Fibroblast of skin of scalp (primary cell): ENCODE measurements at regions not wholly inside any gene's neighbourhood (a gene's known extent, or its start where the extent isn't known, plus 50 kb on each side); places are given as distances from the start of the nearest gene placed in this dataset.
"Not testable (repeated sequence)": the region's sequence is repeated elsewhere in the genome, so short reads cannot be mapped to it uniquely, and the experiment has no call there.

ENCODE experiments used
- DNase-seq: peaks from one replicate; pipeline ENCODE4 v3.0.0-alpha.2; 2013

DNA sequence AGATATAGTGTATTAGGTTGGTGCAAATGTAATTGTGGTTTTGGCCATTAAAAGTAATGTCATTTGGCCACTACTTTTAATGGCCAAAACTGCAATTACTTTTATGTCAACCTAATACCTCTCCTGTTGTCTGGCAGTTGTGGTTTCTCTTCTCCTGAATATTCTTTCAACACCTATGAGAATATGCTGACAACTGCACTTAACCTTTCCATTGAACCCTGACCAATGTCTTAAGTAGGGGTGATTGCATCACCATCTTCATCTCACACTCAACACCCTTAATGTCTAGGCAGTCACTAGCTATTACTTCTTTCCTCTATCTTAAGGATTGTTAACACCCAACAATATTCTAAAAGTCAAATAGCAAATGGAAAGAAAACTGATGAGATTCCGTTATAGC, 200.5 kb upstream of the HSF2 start:
- DNase-seq: no peak

DNA sequence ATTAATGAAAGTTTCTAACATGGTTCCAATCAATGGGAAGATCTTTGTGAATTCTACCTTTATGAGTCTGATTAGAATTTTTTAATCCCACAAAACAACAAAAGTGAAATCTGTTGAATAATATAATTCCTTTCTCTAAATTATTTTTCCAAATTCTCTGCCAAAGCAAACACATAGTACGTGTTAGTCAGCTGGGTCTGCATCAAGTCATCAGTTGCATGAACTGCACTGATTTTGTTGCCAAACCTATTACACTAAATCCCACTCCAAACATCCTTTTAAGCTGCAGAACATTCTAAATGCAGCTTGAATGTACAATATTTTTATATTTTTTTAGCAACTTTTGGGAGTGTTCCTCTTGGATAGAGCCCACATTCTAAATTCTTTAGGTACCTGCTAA, 199.0 kb upstream of the HSF2 start:
- peak; percentile 24 for DNase-seq

DNA sequence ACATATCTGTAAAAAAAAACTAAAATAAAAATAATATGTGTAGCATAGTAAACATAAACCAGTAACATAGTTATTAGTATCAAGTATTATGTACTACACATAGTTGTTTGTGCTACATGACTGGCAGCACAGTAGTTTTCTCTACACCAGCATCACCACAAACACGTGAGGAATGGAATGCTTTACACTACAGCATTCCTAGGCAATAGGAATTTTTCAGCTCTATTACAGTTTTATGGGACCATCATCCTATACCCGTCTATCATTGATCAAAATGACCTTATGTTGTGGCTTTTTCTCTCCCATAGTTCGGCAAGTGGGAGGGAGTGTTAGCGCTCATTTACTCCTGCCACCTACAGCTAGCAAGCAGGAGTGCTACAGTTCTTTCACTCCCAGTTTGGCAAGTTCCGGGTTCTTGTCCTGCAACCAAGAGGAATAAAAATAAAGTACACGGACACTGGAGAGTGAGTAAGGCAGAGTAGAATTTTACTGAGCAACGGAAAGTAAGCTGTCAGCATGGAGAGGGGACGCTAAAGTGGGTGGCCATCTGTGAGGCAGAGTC, 196.8 kb upstream of the HSF2 start:
- peak; percentile 44 for DNase-seq

DNA sequence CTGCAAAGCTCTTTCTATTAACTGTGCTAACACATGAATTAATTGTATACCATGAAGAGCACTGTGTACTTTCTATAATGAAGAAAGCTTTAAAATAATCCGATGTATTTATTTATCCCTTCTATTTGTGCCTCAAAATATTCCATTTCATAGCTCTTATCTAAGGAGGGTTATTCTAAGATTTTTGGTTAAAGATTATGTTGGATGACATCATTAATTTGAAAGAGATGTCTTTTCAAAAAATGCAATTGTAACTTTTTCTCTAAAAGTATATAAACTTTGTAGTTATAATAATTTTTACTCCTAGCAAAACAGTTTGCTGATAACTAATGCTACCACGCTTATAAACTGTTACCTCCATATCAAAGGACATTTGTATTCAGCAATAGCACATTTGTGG, 192.4 kb upstream of the HSF2 start:
- DNase-seq: no peak

DNA sequence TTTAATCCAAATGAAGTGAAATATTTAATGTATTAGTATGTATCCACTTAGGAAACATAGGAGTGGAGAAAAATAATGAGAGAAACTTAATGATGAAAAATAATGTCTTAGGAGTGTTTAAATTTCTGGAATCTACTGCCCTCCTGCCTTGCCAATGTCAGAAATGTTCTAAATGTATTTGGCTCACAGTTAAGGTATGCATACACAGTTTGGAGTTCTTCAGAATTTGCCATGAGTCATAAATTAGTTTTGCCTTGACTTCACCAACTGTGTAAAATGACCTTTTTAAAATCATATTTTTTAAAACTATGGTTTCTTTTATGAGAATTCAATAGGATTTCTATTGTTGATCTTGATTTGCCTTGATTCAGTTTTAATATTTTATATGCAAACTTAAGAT, 191.7 kb upstream of the HSF2 start:
- DNase-seq: peak; percentile 54

DNA sequence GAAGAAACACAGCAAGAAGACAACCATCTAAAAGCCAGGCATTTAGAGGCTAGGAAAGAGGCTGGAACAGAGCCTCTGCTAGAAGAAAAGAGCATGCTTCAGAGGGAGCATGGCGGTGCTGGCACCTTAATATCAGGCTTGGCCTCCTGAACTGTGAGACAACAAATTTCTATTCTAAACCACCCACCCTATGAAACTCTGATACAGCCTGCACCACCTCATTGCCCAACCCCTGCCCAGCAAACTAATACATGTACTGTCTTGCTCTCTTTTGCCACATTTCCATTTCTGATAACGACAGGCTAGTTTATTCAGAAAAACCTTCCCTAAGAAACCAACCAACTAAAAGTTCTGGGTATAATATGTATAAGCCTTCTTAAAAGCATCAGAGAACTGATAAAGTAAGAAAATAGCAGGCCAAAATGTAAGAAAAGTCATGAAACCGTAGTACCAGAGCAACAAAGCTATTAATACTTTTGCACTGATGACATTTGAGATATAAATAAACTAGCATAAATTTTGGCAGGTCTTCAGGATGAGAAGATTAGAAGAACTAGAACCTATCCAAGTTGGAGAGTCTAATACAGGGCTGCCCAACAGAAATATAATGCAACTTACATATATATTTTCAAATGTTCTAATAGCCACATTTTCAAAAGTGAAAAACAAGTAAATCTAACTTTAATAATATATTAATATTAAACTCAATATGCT, 184.7 kb upstream of the HSF2 start:
- DNase-seq: no peak

DNA sequence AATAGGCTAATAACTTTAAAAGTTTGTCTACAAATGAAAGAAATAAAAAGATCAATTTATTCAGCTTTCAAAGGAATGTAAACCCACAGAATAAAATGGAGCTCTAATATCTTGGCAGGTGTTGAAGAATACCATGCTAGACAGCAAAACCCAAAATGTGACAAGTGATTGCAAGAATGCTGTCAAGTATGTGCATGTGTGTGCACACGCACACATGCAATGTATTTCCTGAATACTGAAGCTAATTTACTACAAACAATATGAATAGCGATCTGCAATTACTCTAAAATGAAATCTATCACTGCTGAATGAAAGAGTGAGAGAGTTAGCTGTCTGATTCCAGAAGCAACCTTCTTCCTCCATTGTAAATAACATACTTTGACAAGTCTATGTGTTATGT, 179.2 kb upstream of the HSF2 start:
- DNase-seq: no peak

DNA sequence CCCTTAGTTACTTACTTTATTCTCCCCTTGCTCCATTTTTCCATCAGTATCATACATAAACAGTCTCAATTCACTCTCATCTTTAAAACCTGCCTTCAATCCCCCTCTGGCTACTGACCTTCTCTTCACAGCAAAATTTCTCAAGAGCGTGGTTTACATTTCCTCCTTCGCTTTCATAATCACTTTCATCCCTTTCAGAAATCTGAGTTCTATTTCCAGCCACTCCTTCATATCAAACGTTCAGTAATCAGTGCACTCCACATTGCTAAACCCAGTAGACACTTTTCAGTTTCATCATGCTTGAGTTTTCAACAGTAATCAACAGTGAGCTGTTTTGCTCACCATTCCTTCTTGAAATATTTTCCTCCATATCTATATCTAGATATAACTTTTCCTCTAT, 176.7 kb upstream of the HSF2 start:
- DNase-seq: no peak

DNA sequence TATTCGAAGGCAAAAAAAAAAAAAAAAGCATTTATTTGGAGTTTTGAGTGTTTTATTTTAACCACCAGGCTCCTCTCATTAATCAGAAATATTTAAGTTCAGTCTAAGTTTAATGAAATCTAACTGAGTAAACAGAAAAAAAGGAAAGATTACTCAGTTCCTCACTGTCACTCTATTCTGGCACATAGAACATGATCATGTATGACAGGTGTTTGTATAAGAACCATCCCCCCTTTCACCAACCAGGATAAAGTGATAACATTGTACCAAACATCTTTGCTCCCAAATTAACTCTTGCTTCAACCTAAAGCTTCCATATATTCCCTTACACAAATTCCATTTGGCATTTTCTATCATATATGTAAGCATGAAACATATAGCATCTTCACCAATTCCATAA, 176.2 kb upstream of the HSF2 start:
- DNase-seq: no peak

DNA sequence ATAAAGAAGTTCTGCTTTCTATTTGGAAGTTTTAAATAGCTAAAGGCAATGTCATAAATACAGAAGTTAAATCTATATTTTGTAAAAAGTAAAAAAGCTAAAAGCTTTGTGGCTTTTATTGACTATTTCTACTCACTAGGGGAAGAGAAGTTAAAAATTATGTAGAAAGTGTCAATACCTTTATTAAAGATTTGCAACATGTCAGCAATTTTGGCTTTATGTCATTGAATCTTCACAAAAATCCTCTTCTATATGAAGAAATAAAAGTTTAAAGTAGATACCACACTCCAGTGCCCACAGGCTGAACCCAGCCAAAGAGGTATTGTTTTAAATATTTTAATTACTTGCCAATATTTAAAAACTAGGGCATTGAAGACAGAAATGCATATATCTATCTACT, 160.6 kb upstream of the HSF2 start:
- DNase-seq: no peak

DNA sequence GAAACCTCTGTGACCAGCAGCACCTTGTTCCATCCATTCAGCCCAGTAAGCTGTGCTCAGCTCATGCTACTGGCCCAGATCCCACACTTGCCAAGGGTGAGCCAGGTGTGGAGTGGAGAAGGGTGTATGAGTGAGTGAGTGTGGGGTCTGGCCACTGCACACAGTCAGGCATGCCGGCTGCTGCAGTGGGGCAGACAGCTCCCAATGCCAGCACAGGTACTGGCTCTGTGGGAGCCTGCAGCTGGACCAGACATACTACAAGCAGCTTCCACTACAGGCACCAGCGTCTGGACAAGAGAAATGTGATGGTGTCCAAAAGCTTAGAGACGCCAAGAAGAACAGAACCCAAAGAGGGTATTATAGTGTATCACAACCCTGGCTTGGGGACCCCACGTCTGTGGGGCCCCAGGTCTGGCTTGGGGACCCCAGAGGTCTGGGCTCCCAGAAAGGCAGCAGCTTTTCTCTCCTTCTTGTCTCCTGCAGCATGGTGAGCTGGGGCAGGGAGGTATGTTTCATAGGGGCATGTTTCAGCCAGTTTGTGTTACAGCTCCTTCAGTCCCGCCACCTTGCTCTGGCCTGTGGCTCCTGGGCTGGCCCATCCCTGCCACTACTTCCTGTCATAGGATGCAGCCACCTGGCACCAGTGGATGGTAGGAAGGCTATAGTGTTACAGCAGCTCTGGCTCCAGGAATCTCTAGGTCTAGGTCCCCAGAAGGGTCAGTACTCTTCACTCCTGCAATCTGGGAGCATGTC, 152.4 kb upstream of the HSF2 start:
- DNase-seq: no peak

DNA sequence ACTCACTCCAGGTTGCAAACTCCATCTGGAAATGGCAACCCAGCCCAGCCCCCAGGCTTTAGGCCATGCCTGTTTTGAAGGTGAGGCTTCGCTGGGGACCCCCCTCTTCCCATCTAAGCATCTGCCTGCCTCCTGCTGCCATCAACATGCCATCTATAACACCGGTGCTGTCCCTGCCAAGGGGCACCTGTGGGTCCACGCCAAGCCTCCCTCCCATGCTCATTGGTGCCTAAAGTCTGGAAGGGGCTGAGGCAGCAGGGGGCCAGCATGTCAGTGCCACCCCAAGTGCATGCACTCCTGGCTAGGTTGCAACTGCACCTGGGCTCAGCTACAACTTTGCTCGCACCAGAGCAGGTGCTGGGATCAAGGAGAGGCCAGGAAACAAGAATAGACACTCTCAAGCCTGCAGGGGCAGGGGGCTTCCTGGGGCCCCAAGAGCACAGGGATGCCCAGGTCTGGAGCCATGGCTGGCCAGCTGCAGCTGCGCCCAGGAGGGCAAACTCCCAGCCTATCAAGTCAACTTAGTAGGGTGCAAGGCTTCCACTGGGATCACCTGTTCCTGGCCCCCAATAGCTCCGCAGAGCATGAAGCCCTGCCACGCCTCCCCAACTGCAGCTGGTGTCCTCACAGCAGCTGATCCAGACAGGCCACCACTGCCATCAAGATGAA, 151.3 kb upstream of the HSF2 start:
- no peak for DNase-seq

DNA sequence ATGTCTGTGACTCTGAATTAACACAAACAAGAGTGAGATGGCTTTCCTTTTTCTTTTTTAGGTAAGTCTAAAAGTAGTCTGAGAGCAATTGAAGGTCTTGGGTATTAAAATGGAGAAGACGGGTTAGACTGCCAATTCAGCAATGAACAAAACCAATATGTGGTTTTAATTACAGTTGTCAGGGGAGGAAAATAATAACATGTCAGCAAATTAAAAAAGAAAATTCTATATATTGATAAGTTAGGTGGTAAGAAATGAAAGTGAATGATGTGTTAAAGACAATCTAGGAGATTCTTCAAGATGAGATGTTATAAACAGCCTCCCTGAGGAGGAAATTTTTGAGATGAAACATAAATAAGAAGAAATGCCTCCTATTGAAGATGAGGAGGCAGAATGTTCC, 150.6 kb upstream of the HSF2 start:
- DNase-seq: no peak

DNA sequence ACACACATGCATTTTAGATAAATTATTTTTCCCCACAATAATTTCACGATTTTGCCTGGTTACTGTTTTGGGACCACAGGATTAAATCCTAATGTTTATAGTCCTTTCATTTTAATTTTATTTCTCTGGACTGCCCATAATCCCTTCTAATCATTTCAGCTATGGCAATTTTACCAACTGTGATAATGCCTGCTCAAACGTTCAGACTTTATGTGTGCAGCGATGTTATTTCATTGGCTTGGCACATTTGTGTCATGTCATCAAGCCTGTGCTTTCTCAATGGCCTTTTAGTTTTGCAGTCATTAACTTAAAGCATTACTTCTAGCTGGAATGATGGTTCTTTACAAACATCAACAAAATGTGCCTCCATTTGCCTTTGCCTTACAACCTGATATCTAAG, 140.6 kb upstream of the HSF2 start:
- DNase-seq: no peak

DNA sequence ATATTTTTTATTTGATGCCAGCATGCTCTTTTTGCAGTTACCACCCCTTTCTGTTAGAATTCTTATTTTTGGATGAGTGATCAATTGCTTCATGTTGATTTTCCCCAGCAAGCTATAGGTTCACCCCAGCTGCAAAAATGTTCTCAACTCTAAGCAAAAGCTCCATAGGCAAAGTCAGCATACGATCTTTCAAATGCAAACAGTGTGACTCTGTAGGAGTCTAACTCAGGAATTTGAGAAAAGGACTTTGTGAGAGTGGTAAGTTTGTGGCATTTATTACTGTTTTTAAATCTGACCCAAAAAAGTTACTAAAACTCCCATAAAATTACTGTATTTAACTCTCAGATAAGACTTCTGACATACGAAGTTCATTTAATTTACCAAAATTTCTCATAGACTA, 134.9 kb upstream of the HSF2 start:
- no peak for DNase-seq

DNA sequence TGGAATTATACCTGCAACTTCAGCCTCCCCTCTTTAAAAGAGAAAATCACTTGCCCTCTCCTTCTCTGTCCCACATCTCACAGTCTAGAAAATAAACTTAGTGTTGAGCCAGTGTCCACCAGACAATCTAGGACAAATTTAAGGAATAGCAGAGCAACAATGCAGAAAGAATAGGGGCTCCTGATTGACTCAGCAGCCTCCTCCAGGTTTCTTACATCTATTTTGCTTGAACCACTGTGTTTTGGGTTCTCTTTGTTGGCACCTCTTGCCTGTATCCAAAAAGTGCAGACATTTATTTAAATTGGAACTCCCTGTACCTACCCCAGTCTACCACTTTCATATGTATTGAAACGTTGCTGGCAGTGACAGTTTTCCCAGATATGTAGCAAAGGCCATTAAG, 133.7 kb upstream of the HSF2 start:
- DNase-seq: no peak

DNA sequence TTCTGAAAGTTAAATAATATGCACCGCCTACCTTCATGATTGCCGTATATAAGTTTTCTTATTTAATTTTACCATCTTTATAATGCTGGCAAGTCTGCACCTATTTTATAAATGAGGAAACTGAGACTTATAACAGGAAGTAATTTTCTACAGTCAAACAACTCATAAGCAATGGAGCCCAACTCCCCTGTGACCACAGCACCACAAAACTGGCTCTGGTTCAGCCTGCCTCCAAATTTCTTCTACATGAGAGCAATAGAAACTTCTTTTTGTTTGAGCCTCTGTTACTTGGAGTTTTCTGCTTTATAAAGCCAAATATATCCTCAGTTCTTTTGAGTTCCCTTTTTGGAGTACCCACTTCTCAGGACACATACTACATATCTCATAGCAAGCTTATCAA, 131.1 kb upstream of the HSF2 start:
- DNase-seq: no peak

DNA sequence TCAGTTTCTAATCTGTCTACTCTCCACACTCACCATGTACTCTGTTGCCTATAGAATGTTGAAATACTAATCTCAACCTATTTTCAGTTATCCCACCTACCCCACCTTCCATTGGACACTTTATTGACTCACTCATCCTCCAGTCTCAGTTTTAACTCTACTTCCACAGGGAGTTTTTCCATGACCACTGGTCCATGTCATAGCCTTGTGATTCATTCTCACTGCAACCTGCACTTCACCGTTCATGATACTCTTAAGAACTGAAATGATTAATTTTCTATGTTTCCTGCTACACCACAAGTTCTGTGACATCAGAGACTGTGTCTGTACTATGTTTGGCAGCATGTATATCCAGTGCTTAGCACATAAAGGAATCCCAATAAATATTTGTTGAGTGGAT, 122.8 kb upstream of the HSF2 start:
- no peak for DNase-seq

DNA sequence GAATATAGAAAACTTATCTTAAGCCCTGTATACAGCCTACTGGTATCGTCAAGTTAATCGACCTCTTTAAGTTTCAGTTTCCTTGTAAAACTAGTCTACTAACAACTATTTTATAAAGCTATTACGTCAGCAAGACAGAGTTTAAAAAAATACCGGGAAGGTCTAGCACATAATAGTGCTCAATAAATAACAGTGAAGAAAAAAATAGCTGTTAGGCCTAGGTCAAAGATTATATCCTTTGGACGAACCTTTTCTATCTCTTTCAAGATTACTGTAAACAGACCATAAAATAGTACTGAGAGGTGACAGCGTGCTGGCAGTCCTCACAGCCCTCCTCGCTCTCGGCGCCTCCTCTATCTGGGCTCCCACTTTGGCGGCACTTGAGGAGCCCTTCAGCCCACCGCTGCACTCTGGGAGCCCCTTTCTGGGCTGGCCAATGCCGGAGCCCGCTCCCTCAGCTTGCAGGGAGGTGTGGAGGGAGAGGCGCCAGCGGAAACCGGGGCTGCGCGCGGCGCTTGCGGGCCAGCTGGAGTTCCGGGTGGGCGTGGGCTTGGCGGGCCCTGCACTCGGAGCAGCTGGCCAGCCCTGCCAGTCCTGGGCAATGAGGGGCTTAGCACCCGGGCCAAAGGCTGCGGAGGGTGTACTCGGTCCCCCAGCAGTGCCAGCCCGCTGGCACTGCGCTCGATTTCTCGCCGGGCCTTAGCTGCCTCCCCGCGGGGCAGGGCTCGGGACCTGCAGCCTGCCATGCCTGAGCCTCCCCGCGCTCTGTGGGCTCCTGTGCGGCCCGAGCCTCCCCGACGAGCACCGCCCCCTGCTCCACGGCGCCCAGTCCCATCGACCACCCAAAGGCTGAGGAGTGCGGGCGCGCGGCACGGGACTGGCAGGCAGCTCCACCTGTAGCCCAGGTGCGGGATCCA, 119.1 kb upstream of the HSF2 start:
- DNase-seq: not testable (repeated sequence)

DNA sequence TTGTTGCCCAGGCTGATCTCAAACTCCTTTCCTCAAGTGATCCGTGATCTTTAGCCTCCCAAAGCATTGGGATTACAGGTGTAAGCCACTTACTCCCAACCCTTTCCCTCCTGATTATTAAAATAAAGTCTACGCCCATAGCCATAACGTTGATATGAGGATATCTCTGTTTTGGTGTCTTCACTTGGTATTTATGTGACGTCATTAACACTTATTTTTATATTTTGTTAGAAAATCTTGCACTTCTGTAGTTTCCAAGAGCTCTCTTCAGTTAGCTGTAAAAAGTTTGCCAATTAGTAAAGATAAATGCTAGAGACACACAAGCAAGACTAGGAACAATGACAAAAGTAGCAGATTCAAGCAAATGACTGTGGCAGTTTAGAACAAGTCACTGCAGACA, 115.6 kb upstream of the HSF2 start:
- DNase-seq: no peak

DNA sequence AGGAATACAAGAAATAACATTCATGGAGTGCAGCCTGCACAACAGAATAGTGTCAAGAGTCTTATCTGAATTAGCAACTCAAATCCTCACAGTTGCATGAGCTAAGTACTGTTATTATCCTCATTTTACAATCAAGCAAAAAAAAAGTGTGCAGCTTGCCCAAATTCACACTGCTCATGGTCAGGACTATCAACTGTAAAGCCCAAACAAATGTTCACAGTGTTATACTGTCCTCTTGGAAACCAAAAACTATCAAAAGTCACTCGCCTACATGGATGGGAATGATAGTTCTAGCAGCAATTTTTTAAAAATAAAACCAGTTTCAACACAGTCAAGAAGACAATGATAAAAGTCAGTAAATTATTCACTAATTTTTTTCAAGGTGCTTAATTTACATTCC, 114.6 kb upstream of the HSF2 start:
- no peak for DNase-seq

DNA sequence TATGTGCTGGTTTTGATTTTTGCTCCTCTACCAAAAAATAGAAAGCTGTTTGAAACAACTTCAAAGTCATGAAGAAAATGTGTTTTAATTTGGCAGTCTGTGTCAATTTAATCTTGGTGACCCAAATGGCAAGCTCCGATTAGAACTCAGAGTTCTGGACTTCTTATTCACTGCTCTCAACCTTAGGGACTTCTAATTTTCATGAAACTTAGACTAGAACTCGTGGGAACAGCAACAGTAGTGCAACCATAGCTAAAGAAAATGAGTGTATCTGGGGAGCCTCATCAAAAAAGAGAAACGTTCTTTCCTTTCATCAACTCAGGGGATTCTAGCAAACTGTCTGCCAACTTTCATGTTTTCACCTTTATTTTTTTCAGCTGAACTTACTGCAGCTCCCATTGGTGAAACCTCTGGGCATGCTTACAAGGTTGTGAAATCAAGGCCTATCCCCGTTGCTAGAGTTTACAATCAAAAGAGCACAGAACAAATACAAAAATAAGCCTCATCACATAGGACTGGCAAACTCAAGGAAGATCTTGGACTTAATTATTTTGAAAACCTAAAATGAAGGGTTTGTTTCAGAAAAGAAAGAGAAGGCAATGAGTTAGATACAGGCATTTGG, 114.0 kb upstream of the HSF2 start:
- DNase-seq: no peak
